H9 (cell line): ENCODE measurements at regions not wholly inside any gene's neighbourhood (a gene's known extent, or its start where the extent isn't known, plus 50 kb on each side); places are given as distances from the start of the nearest gene placed in this dataset.

Experiments used
- DNase-seq: peaks from one replicate; pipeline ENCODE4 v3.0.0-alpha.2; 2017
- H2AFZ ChIP-seq: one replicate; pipeline ENCODE4 v1.6.1; 2013; ENCODE audit warnings: mild to moderate bottlenecking, low read length, control low read depth, moderate library complexity
- H2AK5ac ChIP-seq: 2 replicates; pipeline ENCODE4 v1.6.1; 2013; ENCODE audit warnings: low read length, control low read depth, mixed read lengths; ENCODE audit not compliant: insufficient read length
- H2BK120ac ChIP-seq: one replicate; pipeline ENCODE4 v1.6.1; 2013; ENCODE audit warnings: low read depth, mild to moderate bottlenecking, low read length, control low read depth, inconsistent platforms; ENCODE audit not compliant: poor library complexity, severe bottlenecking
- H2BK12ac ChIP-seq: 2 replicates; pipeline ENCODE4 v1.6.1; 2013; ENCODE audit warnings: low read length, control low read depth, mixed read lengths, low read depth; ENCODE audit not compliant: insufficient read length
- H2BK15ac ChIP-seq: 2 replicates; pipeline ENCODE4 v1.6.1; 2013; ENCODE audit warnings: low read depth, low read length, control low read depth
- H2BK20ac ChIP-seq: one replicate; pipeline ENCODE4 v1.6.1; 2013; ENCODE audit warnings: low read depth, mild to moderate bottlenecking, low read length, control low read depth, inconsistent platforms; ENCODE audit not compliant: poor library complexity, severe bottlenecking
- H2BK5ac ChIP-seq: 2 replicates; pipeline ENCODE4 v1.6.1; 2013; ENCODE audit warnings: low read length, control low read depth, mixed read lengths; ENCODE audit not compliant: insufficient read length
- H3K14ac ChIP-seq: 2 replicates; pipeline ENCODE4 v1.6.1; 2013; ENCODE audit warnings: low read length, control low read depth; ENCODE audit not compliant: insufficient read depth
- H3K18ac ChIP-seq: 2 replicates; pipeline ENCODE4 v1.6.1; 2013; ENCODE audit warnings: low read depth, mild to moderate bottlenecking, mixed read lengths, low read length, control low read depth; ENCODE audit not compliant: insufficient read length
- H3K23ac ChIP-seq: 2 replicates; pipeline ENCODE4 v1.6.1; 2013; ENCODE audit warnings: low read length, control low read depth, mixed read lengths, low read depth; ENCODE audit not compliant: insufficient read length
- H3K23me2 ChIP-seq: 2 replicates; pipeline ENCODE4 v1.6.1; 2013; ENCODE audit warnings: low read depth, mild to moderate bottlenecking, mixed read lengths, low read length, control low read depth; ENCODE audit not compliant: insufficient read length, poor library complexity, severe bottlenecking
- H3K27ac ChIP-seq: 2 replicates; pipeline ENCODE4 v1.5.1; 2013; ENCODE audit warnings: low read length, control low read depth, mixed read lengths, low read depth; ENCODE audit not compliant: insufficient read length
- H3K27me3 ChIP-seq: 2 replicates; pipeline ENCODE4 v1.6.1; 2013; ENCODE audit warnings: low read length, control low read depth, inconsistent platforms; ENCODE audit not compliant: insufficient read depth
- H3K4ac ChIP-seq: 2 replicates; pipeline ENCODE4 v1.6.1; 2013; ENCODE audit warnings: low read depth, mild to moderate bottlenecking, control low read depth, inconsistent platforms, low read length, moderate library complexity
- H3K4me1 ChIP-seq: 2 replicates; pipeline ENCODE4 v1.6.1; 2013; ENCODE audit warnings: low read length, control low read depth, inconsistent platforms; ENCODE audit not compliant: insufficient read depth
- H3K4me2 ChIP-seq: 2 replicates; pipeline ENCODE4 v1.6.1; 2013; ENCODE audit warnings: low read length, control low read depth, mixed read lengths; ENCODE audit not compliant: insufficient read length, insufficient read depth
- H3K56ac ChIP-seq: 2 replicates; pipeline ENCODE4 v1.6.1; 2013; ENCODE audit warnings: low read depth, mild to moderate bottlenecking, mixed read lengths, low read length, control low read depth; ENCODE audit not compliant: insufficient read length
- H3K79me1 ChIP-seq: 2 replicates; pipeline ENCODE4 v1.6.1; 2013; ENCODE audit warnings: low read depth, mild to moderate bottlenecking, moderate library complexity, low read length, control low read depth, inconsistent platforms; ENCODE audit not compliant: insufficient read depth, poor library complexity, severe bottlenecking
- H3K79me2 ChIP-seq: 2 replicates; pipeline ENCODE4 v1.6.1; 2013; ENCODE audit warnings: low read length, control low read depth, inconsistent platforms; ENCODE audit not compliant: insufficient read depth
- H3K9ac ChIP-seq: 2 replicates; pipeline ENCODE4 v1.6.1; 2013; ENCODE audit warnings: low read length, control low read depth, mixed read lengths; ENCODE audit not compliant: insufficient read length; ENCODE audit errors: extremely low read depth
- H3K9me3 ChIP-seq: one replicate; pipeline ENCODE4 v1.6.1; 2013; ENCODE audit warnings: low read depth, low read length, inconsistent platforms; ENCODE audit not compliant: control insufficient read depth
- H3T11ph ChIP-seq: one replicate; pipeline ENCODE4 v1.6.1; 2013; ENCODE audit warnings: mild to moderate bottlenecking, low read length, control low read depth, inconsistent platforms
- H4K20me1 ChIP-seq: one replicate; pipeline ENCODE4 v1.6.1; 2013; ENCODE audit not compliant: control insufficient read depth, insufficient read length, insufficient read depth
- H4K5ac ChIP-seq: 2 replicates; pipeline ENCODE4 v1.6.1; 2013; ENCODE audit warnings: low read depth, mild to moderate bottlenecking, mixed read lengths, low read length, control low read depth; ENCODE audit not compliant: insufficient read length
- H4K8ac ChIP-seq: replicated peaks from 2 replicates; pipeline ENCODE4 v1.6.1; 2013; ENCODE audit warnings: low read length, control low read depth, mixed read lengths, low read depth; ENCODE audit not compliant: insufficient read length
- H4K91ac ChIP-seq: 2 replicates; pipeline ENCODE4 v1.6.1; 2013; ENCODE audit warnings: low read depth, mild to moderate bottlenecking, moderate library complexity, mixed read lengths, low read length, control low read depth; ENCODE audit not compliant: insufficient read length
- H3K27ac Mint-ChIP-seq, 3 experiments: 2 replicates in 2 of 3; 3 replicates in 1 of 3; pipeline ENCODE4 v1.8.0; 2020 to 2021; ENCODE audit warnings: mixed read lengths in 3 of 3, mild to moderate bottlenecking in 1 of 3, moderate library complexity in 1 of 3
- H3K27me3 Mint-ChIP-seq: 2 replicates; pipeline ENCODE4 v1.8.0; 2021; ENCODE audit warnings: low read depth, mild to moderate bottlenecking, moderate library complexity, mixed read lengths
- H3K36me3 Mint-ChIP-seq, 3 experiments: 2 replicates in 2 of 3; 3 replicates in 1 of 3; pipeline ENCODE4 v1.8.0; 2020 to 2021; ENCODE audit warnings: low read depth in 3 of 3, mixed read lengths in 3 of 3; ENCODE audit not compliant: insufficient read depth in 1 of 3
- H3K4me1 Mint-ChIP-seq, 2 experiments: 2 replicates each; pipeline ENCODE4 v1.8.0; 2020; ENCODE audit warnings: mixed read lengths in 2 of 2
- H3K4me3 Mint-ChIP-seq, 2 experiments: 2 replicates in 1 of 2; 3 replicates in 1 of 2; pipeline ENCODE4 v1.8.0; 2020 to 2021; ENCODE audit warnings: mild to moderate bottlenecking in 2 of 2, mixed read lengths in 2 of 2, moderate library complexity in 1 of 2
- H3K9me3 Mint-ChIP-seq, 2 experiments: 2 replicates in 1 of 2; 3 replicates in 1 of 2; pipeline ENCODE4 v1.8.0; 2020; ENCODE audit warnings: mild to moderate bottlenecking in 2 of 2, mixed read lengths in 2 of 2, moderate library complexity in 1 of 2
- WGBS: extraction: QIAGEN DNeasy Blood & Tissue Kit; methylation state at CpG from one replicate; pipeline ENCODE4 v1.1.7; 2013; ENCODE audit warnings: missing lambda C conversion rate, low lambda C conversion rate, mixed read lengths; ENCODE audit not compliant: insufficient read length; ENCODE audit errors: extremely low coverage; 5-methylcytosine and 5-hydroxymethylcytosine counted together
- TF ChIP-seq, protein P1 (sequence below): fragments of 200-600 bp; sonication (generic); conservative IDR thresholded peaks from 3 replicates; pipeline ENCODE4 v1.8.0; 2021; ENCODE audit warnings: antibody characterized with exemption, mild to moderate bottlenecking

GRCh38 chr5:25604681-25605080, 959.9 kb upstream of the CDH10 start:
- Mint-ChIP-seq H3K27ac (no peak overlapping the region), H3K9me3 (peaks cover under 1 to 11% of the 10 kb centered on the region in 2 experiments; a peak in 4 of 5 replicates), H3K4me1 (no peaks in the 10 kb centered on the region), H3K36me3 (peaks cover 0 to 4% (median 1%) of the 10 kb centered on the region in 3 experiments; a peak in 2 of 7 replicates), H3K27me3 (no peaks in the 10 kb centered on the region), H3K4me3 (no peak overlapping the region)
- H3K23me2 ChIP-seq: no peaks in the 10 kb centered on the region
- no peak overlapping the region for H3K23ac ChIP-seq
- H3K79me1 ChIP-seq: no peaks in the 10 kb centered on the region
- H3K14ac ChIP-seq: no peak overlapping the region
- H3K4ac ChIP-seq: no peak overlapping the region
- no peak overlapping the region for H3K27ac ChIP-seq
- no peaks in the 10 kb centered on the region for H3K9me3 ChIP-seq
- no peak overlapping the region for H4K5ac ChIP-seq
- no peaks in the 10 kb centered on the region for H3K4me1 ChIP-seq
- H2BK5ac ChIP-seq: no peak overlapping the region
- no CpG with 5 or more reads among the region's 1 CpG for WGBS
- no peak overlapping the region for H2AK5ac ChIP-seq
- no peaks in the 10 kb centered on the region for H3K79me2 ChIP-seq
- H2BK120ac ChIP-seq: no peak overlapping the region
- no peak overlapping the region for H4K91ac ChIP-seq
- H2BK12ac ChIP-seq: no peak overlapping the region
- TF ChIP-seq, protein P1, sequence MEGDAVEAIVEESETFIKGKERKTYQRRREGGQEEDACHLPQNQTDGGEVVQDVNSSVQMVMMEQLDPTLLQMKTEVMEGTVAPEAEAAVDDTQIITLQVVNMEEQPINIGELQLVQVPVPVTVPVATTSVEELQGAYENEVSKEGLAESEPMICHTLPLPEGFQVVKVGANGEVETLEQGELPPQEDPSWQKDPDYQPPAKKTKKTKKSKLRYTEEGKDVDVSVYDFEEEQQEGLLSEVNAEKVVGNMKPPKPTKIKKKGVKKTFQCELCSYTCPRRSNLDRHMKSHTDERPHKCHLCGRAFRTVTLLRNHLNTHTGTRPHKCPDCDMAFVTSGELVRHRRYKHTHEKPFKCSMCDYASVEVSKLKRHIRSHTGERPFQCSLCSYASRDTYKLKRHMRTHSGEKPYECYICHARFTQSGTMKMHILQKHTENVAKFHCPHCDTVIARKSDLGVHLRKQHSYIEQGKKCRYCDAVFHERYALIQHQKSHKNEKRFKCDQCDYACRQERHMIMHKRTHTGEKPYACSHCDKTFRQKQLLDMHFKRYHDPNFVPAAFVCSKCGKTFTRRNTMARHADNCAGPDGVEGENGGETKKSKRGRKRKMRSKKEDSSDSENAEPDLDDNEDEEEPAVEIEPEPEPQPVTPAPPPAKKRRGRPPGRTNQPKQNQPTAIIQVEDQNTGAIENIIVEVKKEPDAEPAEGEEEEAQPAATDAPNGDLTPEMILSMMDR: no peak
- no peak overlapping the region for H4K8ac ChIP-seq
- H3K4me2 ChIP-seq: no peak overlapping the region
- no peaks in the 10 kb centered on the region for H3K27me3 ChIP-seq
- H3K18ac ChIP-seq: no peak overlapping the region
- H3T11ph ChIP-seq: no peak overlapping the region
- H3K9ac ChIP-seq: no peak overlapping the region
- H4K20me1 ChIP-seq: no peaks in the 10 kb centered on the region
- no peak overlapping the region for H2AFZ ChIP-seq
- no peak overlapping the region for H2BK15ac ChIP-seq
- DNase-seq: no peak
- no peak overlapping the region for H3K56ac ChIP-seq
- H2BK20ac ChIP-seq: no peak overlapping the region
